Calu3 (cell line): ENCODE measurements at regions not wholly inside any gene's neighbourhood (a gene's known extent, or its start where the extent isn't known, plus 50 kb on each side); places are given as distances from the start of the nearest gene placed in this dataset.

Experiments
- BruUV-seq: library from RNA; stranded (reverse); fragments of 400-500 nt; replicated peaks from 2 replicates; lab custom pipeline; 2021; lab: Mats Ljungman, UMichigan
- CTCF ChIA-PET: fragments of 300-600 bp; sonication (Branson Sonifier 250); formaldehyde crosslinking; loops from one replicate; lab custom pipeline; 2022; ENCODE audit warnings: antibody characterized with exemption; lab: Charles Lee
- DNase-seq: peaks from one replicate; pipeline ENCODE4 v3.0.0; 2022
- H3K27ac Mint-ChIP-seq: one replicate; pipeline ENCODE4 v1.8.0; 2022; ENCODE audit warnings: mixed read lengths; ENCODE audit not compliant: unreplicated experiment
- H3K27me3 Mint-ChIP-seq: one replicate; pipeline ENCODE4 v1.8.0; 2022; ENCODE audit warnings: mixed read lengths; ENCODE audit not compliant: unreplicated experiment
- H3K36me3 Mint-ChIP-seq: one replicate; pipeline ENCODE4 v1.8.0; 2022; ENCODE audit warnings: mild to moderate bottlenecking, moderate library complexity, mixed read lengths; ENCODE audit not compliant: insufficient read depth, unreplicated experiment
- H3K4me1 Mint-ChIP-seq: one replicate; pipeline ENCODE4 v1.8.0; 2022; ENCODE audit warnings: mild to moderate bottlenecking, low read depth, mixed read lengths; ENCODE audit not compliant: unreplicated experiment
- H3K4me3 Mint-ChIP-seq: one replicate; pipeline ENCODE4 v1.8.0; 2022; ENCODE audit warnings: mild to moderate bottlenecking, low read depth, moderate library complexity, mixed read lengths; ENCODE audit not compliant: unreplicated experiment
- H3K9me3 Mint-ChIP-seq: one replicate; pipeline ENCODE4 v1.8.0; 2022; ENCODE audit warnings: low read depth, mixed read lengths; ENCODE audit not compliant: unreplicated experiment
- intact Hi-C: fragments of 100-400 bp; cut with micrococcal nuclease; formaldehyde crosslinking; loops from one replicate; pipeline ENCODE4 v1.10.0; 2022; ENCODE audit not compliant: unreplicated experiment
- TF ChIP-seq, protein P1 (sequence below): fragments of 200-600 bp; IDR thresholded peaks from one replicate; pipeline ENCODE4 v1.8.0; 2022; ENCODE audit warnings: antibody characterized with exemption; ENCODE audit not compliant: unreplicated experiment

DNA sequence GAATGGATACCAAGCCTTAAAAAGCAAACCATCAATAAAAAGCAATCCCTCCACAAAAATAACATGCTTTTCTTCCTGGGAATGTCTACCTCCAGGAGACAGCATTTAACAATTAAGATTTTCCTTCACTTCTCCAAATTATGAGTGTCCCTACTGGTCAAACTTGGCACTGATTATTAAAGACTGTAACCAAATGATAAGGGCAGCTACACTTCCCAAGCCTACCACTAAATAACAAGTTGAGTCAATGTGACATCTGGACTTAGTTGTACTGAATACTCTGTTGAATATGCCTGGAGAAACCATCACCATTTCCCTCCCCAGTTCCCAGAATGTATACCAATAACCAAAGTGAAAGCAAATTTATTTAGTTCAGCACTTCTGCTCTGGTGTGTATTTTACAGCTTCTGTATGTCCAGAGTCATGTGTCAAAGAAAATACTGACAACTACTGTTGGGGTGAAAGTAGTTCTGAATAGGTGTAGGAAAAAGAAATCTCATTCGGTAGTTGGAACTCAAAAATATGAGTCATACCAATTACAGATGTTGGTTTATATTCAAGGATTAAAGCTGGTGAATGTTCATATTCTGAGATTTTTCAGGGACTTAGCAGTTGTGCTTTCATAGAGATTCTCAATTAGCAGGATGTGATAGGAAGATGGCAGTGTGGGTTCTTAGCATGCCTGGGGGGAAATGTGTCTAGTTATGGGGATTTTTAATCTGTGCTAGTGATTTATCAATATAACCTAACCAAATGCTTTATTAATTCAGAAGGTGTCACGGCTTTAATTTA, 1291.6 kb upstream of the GYPC start:
- Mint-ChIP-seq H3K27ac (no peak overlapping the region), H3K27me3 (no peaks in the 10 kb centered on the region), H3K36me3 (no peaks in the 10 kb centered on the region), H3K4me1 (no peaks in the 10 kb centered on the region), H3K9me3 (peaks cover 18% of the 10 kb centered on the region), H3K4me3 (no peak overlapping the region)
- intact Hi-C loops = no loop called here
- no TSS peak for BruUV-seq
- DNase-seq = no peak
- CTCF ChIA-PET = no interaction called here
- TF ChIP-seq, protein P1, sequence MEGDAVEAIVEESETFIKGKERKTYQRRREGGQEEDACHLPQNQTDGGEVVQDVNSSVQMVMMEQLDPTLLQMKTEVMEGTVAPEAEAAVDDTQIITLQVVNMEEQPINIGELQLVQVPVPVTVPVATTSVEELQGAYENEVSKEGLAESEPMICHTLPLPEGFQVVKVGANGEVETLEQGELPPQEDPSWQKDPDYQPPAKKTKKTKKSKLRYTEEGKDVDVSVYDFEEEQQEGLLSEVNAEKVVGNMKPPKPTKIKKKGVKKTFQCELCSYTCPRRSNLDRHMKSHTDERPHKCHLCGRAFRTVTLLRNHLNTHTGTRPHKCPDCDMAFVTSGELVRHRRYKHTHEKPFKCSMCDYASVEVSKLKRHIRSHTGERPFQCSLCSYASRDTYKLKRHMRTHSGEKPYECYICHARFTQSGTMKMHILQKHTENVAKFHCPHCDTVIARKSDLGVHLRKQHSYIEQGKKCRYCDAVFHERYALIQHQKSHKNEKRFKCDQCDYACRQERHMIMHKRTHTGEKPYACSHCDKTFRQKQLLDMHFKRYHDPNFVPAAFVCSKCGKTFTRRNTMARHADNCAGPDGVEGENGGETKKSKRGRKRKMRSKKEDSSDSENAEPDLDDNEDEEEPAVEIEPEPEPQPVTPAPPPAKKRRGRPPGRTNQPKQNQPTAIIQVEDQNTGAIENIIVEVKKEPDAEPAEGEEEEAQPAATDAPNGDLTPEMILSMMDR = no peak

DNA sequence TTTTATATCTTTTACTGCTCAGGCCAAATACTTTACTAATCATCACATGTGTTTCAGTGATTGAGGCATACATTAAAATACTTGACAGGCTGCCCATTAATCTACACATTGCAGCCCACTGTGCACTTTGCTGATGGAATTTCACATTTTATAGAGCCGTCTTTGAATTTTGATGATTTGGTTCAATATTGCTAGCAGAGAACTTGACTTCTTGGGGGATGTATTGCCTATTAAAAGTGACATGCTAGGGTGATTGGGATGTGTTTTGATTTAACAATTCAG, 1291.0 kb upstream of the GYPC start:
- DNase-seq = no peak
- Mint-ChIP-seq H3K27ac (no peak overlapping the region), H3K36me3 (no peaks in the 10 kb centered on the region), H3K27me3 (no peaks in the 10 kb centered on the region), H3K4me1 (no peaks in the 10 kb centered on the region), H3K4me3 (no peak overlapping the region), H3K9me3 (peaks cover 18% of the 10 kb centered on the region)
- intact Hi-C loops = no loop called here
- TF ChIP-seq, protein P1 = no peak
- CTCF ChIA-PET = no interaction called here
- BruUV-seq = no TSS peak

DNA sequence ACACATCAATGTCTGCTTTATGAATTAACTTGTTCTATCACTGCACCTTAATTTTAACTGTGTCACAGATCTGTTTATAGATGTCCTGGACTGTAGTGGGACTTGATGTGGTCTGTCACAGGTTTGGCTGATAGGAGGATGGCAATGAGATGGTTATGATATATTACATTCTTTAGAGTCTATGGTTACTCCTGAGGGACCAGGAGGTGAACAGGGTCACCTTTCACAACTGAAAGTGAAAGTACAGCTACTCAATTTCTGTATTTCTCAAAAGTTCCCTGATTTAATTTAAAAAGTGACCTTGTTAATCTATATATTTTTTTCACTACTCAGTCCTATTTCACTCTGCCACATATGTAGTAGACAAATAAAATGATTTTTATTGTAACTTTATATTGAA, 1284.1 kb upstream of the GYPC start:
- TF ChIP-seq, protein P1 = no peak
- no TSS peak for BruUV-seq
- no peak overlapping the region for H3K4me3 Mint-ChIP-seq
- H3K4me1 Mint-ChIP-seq = no peaks in the 10 kb centered on the region
- intact Hi-C loops = no loop called here
- CTCF ChIA-PET = no interaction called here
- H3K27me3 Mint-ChIP-seq = no peaks in the 10 kb centered on the region
- no peak for DNase-seq
- no peak overlapping the region for H3K27ac Mint-ChIP-seq
- H3K9me3 Mint-ChIP-seq = peaks cover 17% of the 10 kb centered on the region
- no peaks in the 10 kb centered on the region for H3K36me3 Mint-ChIP-seq

DNA sequence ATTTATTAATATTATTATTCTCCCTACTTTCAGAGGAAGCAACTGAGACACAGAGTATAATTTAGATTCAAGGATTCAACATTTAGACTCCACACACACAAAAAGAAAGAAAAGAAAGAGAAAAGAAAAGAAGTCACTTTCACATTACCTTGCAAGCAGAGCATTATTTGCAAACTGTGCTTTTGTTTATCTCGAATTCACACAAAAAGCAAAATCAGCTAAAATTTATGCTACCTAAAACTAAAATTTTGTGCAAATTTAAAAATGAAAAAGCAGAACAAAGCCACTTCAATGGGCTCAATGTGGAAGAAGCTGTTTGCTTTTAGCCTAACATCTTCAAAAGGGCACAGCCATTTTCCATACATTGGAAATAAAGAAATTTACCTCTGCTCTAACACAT, 1282.7 kb upstream of the GYPC start:
- TF ChIP-seq, protein P1 = no peak
- BruUV-seq = no TSS peak
- no peak overlapping the region for H3K4me3 Mint-ChIP-seq

More for the DNA sequence above, 1282.7 kb upstream of the GYPC start:
- CTCF ChIA-PET = no interaction called here
- intact Hi-C loops = no loop called here
- peaks cover 18% of the 10 kb centered on the region for H3K9me3 Mint-ChIP-seq
- DNase-seq = no peak
- no peak overlapping the region for H3K27ac Mint-ChIP-seq
- no peaks in the 10 kb centered on the region for H3K27me3 Mint-ChIP-seq
- H3K36me3 Mint-ChIP-seq = no peaks in the 10 kb centered on the region
- no peaks in the 10 kb centered on the region for H3K4me1 Mint-ChIP-seq
